ENCODE measurements at regions not wholly inside any gene's neighbourhood (a gene's known extent, or its start where the extent isn't known, plus 50 kb on each side); places are given as distances from the start of the nearest gene placed in this dataset.

DNA sequence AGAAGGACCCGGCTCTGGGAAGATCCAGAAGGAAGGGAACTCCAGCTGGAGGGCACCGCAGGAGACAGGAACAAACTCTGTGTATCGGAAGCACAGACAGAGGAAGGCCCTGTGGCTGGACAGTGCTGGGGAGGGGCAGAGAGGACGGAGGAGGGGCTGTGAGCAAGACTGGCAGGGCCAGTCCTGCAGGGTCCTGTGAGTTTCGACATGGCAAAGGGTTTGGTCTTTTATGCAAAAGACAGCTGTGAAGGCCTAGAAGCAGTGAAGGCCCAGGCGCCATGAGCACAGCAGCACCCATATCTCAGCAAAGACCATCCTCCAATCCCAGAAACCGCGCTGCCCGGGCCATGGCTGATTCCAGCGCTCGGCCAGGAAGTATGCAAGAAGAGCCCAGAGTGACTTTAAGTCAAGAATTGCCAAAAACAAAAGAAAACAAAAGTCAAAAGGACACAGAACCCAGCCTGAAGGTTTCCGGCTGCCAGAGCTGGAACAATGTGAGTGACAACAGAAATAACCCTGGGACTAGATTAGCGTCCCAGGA lies 126.5 kb downstream of the NCOR2 start:
- no peak for DNase-seq

DNA sequence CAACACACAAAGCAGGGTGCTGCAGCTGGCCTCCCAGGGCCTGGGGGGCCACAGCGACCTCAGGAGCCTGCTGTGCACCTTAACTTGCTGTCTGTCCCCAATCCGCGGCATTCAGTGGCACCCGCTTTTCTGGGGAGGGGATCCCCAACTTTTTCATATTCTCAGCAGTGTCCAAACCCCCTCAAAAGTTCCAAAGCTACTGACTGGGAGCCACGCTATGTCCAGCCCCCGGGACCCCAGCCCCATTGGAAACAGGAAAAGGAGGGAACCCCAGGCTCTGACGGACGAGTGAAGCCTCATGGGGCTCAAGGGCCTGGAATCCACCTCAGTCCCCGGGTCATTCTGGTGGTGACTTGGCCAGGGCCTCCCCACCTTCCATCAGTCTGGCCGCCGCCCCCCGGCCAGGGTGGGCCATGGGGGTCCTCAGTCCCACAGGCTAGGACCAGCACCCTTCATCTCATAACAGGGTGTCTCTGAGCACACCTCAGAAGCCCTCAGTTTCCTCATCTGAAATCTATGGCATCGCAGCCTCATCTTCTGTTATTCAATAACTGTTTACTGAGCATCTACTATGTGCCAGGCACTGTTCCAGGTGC lies 127.3 kb downstream of the NCOR2 start:
- DNase-seq: no peak

DNA sequence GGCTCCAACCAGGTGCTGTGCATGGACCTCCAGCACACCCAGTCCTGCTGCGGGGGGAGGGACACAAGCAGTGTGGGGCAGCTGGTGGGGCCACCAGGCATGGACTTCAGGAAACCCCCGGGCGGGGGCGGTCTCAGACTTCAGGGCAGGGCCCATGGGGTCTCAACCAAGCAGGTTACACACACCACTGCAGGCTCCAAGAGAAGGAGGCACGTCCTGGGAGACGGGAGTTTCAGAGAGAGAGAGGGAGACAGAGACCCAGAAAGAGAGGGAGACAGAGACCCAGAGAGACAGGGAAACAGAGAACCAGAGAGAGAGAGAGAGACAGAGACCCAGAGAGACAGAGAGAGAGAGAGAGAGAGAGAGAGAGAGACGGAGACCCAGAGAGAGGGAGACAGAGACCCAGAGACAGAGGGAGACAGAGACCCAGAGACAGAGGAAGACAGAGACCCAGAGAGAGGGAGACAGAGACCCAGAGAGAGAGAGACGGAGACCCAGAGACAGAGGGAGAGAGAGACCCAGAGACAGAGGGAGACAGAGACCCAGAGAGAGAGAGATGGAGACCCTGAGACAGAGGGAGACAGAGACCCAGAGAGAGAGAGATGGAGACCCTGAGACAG lies 128.9 kb downstream of the NCOR2 start:
- no peak for DNase-seq

DNA sequence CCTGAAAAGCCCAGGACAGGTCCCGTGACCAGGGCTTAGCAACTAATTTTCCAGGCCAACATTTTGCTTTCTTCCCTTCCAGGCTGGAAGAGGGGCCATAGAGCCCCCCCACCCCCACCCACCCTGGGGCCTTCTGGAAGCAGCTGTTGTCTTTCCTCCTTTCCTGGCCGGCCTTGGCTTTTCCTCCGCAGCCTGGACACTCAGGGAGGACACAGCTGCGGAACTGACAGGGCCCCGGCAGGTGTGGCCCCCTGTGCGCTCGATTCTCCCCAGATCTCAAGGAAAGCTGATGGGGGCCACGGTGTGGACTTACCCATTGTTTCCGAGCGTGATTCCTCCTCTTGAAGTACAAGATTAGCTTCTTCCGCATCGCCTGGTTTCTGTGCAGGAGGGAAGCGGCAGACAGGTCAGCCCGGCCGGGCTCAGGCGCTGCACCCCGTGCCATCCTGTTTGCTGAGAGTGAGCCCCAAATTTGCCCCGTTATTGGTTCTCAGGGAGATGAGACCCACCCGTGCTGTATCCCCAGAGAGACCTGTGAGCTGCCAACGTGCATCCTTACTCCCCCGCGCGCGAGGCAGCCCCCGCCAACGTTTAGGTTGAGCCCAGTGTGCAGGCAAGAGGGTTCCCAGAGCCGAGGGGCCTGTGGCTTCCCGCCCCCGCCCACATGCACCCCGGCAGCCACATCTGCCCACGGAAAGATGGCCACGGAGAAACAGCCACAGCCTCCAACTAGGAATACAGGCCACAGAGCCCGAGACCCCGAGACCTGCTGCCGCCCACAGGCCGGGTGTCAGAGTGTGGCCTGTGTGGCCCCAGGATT lies 129.6 kb downstream of the NCOR2 start:
- DNase-seq: no peak

DNA sequence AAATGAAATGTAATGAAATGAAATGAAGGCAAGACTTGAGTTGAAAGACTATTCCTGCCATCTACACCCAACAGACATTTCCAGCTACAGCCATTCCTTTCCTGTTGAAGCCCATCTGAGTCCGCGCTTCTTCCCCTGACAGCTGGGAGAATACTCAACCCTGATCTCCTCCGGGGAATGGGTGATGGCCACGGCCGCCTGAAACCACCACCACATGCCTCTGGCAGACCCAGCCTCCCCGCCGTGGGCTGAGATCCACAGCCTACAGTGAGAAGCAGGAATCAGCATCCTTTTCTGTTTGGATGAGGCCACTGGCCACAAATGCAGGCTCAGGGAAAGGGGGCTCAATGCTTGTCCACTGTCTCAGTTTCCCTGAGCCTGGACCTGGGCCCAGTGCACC lies 130.3 kb downstream of the NCOR2 start:
- no peak for DNase-seq

DNA sequence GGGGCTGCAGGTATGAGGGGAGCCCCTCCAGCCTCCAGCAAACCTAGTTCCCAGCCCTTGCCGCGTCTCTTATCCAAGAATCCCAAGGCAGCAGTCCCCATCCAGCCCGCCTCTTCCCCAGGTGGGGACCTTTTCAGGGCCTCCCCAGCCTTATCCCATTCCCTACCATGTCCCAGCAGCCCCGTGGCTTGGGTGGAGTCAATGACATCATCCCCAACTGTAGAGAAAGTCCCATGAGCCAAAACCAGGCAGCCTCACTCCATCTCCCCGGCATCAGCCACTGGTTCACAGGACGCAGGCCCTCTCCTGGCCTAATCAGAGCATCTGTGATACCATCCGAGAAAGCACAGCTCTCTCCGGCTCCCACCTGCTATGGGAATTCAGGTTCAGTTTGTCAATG lies 131.0 kb downstream of the NCOR2 start:
- no peak for DNase-seq

DNA sequence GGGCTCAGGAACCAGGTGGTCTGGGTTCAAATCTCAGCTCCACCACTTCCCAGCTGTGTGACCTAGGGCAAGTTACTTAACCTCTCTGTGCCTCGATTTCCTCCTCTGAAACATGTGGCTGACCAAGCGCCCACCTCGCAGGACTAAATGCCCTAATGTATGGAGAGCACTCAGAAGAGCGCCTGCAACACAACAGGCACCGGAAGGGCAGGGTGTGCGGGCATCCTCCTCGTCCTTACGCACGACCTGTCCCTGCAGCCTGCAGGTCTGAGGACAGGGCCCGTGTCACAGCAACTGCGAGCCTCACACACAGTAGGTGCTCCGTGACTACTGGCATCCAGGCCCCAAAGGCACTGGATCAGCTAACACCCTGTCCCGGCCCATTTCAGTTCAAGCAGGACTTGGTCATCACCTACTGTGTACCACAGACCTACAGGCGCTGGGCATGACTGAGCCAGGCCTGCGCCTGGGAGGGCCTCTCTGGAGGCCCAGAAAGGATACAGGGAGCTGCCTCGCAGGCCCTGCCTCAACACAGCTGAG lies 131.5 kb downstream of the NCOR2 start:
- DNase-seq: no peak

DNA sequence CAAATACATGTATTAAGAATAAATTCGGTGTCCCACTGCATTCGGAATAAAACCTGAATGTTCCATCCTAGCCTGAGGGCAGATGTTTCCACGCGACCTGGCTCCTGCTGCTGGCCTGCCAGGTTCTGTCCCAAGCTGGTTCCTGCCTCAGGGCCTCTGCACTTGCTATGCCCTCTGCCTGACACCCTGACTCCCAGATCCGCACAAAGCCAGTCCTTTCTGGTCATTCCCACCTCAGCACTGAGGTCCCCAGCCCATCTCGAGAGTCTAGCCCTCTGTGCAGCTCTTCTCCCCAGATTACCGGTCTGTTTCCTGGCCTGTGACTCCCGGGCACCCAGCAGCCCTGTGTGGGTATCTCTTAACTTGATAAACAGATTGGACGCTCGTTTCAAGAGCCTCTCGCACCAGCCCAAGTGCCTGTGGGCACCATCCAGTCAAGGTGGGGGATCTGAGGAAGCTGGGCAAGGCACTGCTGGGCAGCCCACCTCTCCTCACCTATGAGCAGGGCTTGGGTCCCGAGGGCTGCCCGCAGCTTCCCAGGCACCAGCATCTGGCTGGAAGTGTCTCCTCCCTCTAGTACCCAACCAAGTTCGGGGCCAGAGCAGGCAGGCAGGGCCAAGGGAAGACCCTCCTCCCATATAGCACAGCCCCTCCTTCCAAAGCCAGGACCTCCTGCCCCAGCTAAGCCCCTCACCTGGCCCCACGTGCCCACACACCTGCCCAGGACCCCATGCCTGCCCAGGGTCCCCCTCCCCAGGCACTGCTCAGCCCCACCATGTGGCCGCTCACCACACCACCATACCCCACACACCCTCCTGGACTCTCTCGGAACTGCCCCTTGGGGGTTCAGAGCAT lies 132.2 kb downstream of the NCOR2 start:
- no peak for DNase-seq

DNA sequence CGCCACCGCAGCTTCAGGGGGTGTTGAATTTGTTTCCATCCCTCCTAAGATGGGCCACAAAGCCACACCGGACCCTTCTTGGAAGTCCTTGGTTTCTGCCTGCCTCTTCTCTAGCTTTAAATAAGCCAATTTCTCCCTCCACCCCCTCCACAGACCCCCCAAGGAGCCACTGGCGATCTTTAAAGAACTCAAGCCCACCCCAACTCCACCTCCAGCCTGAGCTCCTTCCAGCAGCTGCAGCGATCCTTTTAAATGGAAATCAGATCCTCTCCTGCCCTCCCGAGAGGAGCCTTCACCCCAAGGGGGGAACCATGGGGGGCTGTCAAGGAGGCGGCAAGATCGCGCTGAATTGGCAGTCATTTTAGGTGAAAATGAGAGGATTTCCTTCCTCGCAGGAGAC lies 133.1 kb downstream of the NCOR2 start:
- DNase-seq: no peak

DNA sequence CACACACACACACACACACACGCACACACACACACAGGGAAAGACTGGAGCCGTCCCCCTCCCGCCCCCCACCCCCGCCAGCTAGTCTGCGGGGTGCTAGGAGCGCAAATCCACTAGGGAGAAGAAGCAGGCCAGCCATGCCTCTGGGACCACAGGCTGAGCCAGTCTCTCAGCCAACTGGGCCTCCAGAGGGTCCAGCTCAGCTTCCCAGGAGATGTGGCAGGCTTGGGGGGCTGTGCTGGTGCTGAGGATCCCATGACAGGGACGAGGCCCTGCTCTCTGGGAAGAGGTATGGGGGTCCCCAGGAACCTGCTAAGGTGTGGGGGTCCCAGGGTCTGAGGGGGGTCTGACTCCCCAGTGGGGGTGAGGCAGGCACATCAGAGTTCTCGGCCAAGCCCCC lies 133.5 kb downstream of the NCOR2 start:
- no peak for DNase-seq

DNA sequence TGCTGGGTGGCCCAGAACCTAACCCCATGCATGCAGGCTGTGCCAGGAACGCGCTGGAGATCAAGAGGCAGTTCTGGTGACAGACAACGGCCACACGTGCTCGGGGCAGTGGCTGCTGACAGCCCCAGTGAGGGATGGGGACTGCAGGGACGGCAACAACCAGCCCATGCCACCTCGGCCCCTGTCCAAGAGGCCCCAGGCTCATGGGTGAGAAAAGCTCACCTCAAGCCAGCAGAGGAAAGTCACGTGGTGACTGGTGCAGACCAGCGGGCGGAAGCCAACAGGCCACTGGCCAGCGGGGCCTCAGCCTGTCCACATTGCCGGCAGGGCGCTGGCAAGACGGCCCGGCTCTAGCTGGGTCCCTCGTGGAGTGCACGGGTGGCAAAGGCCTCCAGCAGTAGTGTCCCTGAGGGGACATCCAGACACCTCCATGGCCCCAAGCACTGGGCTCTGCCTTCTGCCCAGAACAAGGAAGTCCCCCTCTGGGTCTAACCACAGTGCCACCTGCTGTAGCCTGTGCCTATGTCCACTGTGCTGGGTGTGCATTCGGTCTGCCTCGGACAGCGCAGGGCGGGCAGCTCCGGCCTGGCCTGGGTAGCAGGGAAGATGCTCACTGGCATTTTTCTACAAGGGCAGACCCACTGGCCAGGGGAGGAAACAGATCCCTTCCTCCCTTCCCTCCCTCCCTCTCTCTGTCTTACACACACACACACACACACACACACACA lies 134.1 kb downstream of the NCOR2 start:
- no peak for DNase-seq

DNA sequence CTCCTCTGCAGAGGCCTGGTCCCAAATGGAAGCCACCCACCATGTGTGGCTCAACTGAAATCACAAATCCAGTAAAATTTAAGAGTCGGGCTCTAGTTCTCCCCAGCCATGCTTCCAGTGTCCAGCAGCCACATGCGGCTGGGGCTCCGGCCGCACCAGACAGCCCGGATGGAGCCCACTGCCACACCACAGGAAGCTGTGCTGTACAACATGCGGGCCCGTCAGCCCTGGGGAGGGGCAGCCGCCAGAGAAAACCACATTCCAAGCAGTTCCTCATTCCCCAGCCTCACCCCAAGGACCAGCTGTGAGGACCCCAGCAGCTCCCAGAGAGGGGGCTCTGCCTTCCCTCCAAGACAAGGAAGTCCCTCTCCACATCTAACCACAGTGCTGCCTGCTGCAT lies 135.0 kb downstream of the NCOR2 start:
- no peak for DNase-seq

DNA sequence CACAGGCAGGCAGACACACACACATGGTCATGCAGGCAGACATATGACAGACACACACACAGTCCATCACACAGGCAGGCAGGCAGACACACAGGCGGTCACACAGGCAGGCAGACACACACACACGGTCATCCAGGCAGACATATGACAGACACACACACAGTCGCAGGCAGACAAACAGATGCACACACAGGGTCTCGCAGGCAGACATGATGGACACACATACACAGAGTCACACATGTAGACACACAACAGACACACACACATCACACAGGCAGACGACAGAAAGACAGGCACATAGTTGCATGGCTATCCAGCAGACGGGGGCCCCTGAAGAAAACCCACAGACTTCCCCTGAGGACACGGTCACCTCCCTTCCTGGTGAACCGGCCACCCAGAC lies 135.4 kb downstream of the NCOR2 start:
- DNase-seq: no peak

DNA sequence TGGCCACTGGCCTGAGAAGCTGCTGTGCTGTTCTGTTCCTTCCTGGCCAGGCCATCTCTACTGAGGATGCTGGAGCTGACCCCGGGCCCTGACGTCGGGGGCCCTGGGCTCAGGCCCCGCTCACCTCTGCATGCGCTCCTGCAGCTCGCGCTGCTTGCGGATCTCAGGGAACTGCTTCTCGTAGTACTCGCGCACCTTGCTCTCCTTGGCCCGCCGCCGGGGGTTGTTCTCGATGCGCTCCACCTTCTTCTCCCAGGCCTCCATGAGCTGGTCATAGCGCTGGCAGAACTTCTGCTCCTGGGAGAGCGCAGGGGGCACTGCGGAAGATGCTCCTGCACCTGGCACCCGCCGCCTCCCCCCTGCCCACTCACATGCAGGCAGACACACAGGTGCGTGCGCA lies 135.6 kb downstream of the RFLNA start:
- no peak for DNase-seq

DNA sequence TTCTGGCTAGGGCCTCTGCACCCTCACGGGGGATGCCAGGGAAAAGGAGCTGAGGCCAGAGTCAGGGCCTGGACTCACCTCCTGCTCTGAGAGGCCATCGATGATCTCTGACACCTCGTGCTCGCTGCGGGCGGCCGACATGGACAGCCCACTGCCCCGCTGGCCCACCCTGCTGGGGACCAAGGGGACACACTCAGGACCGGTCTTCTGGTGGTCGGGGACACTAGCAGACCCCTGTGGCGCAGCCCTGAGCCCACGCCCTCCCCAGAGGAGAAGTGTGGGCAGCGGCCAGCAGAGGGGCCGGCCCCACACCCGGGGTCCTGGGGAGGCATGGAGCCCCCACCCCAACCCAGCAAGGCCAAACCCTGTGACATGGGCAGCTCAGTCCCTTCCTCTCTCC lies 134.6 kb downstream of the RFLNA start:
- no peak for DNase-seq

DNA sequence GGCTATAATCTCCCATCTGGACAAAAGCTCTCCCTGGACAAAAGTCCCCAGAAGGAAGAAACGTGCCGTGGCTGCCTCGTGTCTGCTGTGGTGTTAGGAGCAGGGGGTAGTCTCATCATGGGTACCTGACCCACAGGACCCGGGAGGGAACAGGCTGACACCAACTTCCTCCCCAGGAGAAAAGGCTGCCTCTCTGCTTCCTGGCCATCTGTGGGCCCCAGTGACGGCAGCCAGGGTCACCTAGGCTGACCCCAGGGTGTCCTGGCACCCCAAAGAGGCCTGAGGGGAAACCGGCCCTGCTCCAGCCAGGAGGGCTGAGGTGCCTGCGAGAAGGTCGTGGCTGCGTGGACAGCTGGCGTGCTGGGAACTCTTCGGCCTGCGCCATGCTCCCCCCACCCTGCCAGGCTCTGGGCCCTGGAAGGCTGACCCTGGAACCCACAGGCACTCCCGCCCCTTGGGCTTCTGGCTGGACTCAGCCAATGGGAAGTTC lies 133.9 kb downstream of the RFLNA start:
- no peak for DNase-seq

DNA sequence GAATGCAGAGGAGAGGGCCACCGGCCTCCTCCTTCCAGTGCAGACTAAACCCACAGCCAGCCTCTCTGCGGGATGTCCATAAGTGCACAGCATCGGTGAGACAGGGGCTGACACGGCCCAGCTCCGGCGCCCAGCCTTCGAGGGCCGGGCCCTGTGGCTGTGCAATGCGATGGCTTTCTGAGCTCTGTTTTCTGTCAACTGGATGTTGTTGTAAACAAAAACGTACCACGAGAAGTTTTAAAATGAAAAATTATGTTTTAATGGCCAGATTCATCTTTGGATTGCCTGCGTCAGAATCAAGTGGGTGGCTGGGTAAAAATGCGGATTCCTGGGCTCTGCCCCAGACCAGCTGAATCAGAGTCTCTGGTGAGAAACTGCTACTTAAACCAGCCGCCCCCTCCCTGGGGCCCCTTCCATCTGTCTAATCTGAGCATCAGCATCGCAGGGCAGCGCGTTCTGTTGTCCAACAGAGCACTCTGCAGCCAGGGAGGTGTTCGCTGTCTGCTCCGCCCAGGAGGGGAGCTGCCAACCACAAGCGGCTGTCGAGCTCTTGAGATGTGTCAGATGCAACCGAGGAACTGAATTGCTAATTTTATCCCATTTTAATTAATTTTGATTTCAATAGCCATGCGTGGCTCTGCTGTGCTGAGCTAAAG lies 133.4 kb downstream of the RFLNA start:
- DNase-seq: no peak

DNA sequence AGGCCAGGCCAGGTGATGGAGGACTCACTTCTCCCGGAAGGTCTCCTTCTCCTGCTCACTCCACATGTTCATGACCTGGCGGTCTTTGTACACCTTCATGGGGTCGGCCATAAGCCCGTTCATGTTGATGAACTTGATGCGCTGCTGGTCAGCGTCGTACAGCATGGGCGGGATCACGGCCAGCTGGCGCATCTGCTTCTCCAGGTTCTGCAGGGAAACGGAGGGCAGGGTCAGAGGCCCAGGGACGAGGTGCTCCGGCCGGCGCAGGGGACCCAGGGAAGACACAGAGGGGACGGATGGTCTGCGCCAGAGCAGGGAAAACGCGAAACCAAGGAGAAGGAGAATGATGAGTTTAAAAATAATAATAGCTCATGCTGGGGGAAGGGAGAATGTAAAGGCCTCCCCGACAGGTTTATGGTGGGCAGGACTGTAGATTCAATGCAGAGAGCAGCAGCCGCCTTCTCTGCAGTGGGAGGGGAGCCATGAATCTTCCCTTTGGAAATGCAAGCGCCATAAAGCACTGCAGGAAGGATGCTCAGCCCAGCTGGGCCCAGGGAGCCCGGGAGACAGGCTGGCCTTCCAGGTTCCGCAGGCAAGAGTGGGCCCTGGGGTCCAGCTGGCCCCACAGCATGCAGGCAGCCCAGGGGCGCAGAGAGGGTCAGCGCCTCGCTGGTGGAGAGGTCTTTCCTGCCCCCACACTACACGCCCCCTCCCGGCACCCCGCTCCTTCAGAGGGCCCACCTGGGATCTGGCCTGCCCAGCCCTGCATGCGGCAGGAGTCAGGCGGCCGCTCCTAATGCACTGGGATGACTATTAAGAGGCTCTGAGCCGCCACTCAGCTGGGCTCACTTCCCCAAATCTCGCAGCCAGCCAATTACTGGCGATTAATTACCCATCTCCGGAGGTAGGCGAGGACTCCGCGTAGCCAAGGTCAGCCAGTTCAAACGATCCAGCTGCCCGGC lies 132.0 kb downstream of the RFLNA start:
- DNase-seq: no peak

DNA sequence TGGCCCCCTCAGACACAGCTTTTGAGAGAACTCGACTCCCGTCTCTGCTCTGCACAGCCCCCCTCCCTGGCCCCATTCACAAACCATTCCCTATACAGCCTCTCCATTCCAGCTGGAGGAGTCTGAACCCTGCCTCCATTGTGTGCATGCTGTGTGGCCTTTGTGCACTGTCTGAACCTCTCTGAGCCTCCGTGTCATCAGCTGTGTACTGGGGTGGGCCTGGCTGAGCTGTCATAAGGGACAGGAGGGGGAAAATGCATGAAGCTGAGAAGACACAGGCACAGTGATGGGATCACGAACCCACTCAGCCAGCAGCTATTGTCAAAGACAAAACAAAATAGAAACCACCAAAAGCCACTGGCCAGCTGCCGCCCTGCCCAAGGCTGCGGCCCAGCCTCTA lies 130.8 kb downstream of the RFLNA start:
- no peak for DNase-seq

DNA sequence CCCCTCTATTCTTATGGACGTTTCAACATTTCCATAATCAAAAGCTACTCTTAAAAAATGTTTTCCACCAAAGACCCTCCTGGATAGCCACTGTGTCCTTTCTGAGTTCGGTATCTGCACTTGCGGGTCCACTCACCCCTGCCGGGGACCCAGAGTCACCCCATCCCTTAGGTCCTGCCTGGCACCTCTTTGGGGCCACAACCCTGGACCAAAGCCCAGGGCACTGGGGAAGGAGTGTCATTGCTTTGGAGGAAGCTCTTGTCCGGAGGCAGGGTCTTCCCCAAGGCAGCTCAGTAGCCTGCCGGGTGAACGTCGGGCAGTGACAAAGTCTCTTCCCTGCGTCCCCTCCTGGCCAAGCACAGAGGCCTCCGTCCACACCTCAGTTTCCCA lies 129.6 kb downstream of the RFLNA start:
- DNase-seq: no peak

Data from NCI-H774 (cell line).